KOPT-K1 (cell line): ENCODE measurements at regions not wholly inside any gene's neighbourhood (a gene's known extent, or its start where the extent isn't known, plus 50 kb on each side); places are given as distances from the start of the nearest gene placed in this dataset.
"Not testable (repeated sequence)": the region's sequence is repeated elsewhere in the genome, so short reads cannot be mapped to it uniquely, and the experiment has no call there.

Source experiments
- H3K27ac ChIP-seq: fragments of 200-600 bp; sonication (generic); 2 replicates; pipeline ENCODE4 v1.5.1; 2016; ENCODE audit warnings: antibody characterized with exemption, mild to moderate bottlenecking, low read depth, low read length; ENCODE audit not compliant: poor library complexity, severe bottlenecking
- H3K36me3 ChIP-seq: fragments of 200-600 bp; sonication (generic); 2 replicates; pipeline ENCODE4 v1.5.1; 2017; ENCODE audit warnings: antibody characterized with exemption, mild to moderate bottlenecking, low read length, moderate library complexity; ENCODE audit not compliant: insufficient read depth
- H3K9me3 ChIP-seq: fragments of 200-600 bp; sonication (generic); 2 replicates; pipeline ENCODE4 v1.5.1; 2017; ENCODE audit warnings: antibody characterized with exemption, low read length, mild to moderate bottlenecking; ENCODE audit not compliant: insufficient read depth, poor library complexity, severe bottlenecking

- H3K9me3 ChIP-seq: no peaks in the 10 kb centered on the region
- no peak overlapping the region for H3K27ac ChIP-seq
- no peaks in the 10 kb centered on the region for H3K36me3 ChIP-seq
Observed at GRCh38 chr12:58009405-58010195, 68.2 kb downstream of the ATP23 start.

DNA sequence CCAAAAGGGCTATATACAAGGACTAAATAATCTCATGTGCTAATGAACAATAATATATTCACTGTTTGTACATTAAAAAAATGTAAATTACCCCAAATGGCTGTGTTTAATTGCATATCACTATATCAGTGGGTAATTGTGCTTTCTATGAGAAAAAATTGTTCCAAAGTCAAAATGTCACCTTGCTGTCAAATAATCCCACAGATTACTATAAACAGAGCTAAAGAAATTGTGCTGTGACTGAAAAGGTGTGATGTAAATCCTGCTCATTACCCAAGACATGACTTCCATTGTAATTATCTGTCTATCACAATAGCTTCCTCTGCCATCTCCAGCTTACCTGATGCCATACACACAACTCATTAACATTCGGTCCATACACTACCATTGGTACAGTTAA, 70.3 kb downstream of the ATP23 start:
- no peak overlapping the region for H3K27ac ChIP-seq
- H3K9me3 ChIP-seq: no peaks in the 10 kb centered on the region
- H3K36me3 ChIP-seq: no peaks in the 10 kb centered on the region

- peaks cover 16% of the 10 kb centered on the region for H3K9me3 ChIP-seq
- not testable (repeated sequence) for H3K27ac ChIP-seq, H3K36me3 ChIP-seq
Observed at GRCh38 chr12:58022379-58023020, 81.1 kb downstream of the ATP23 start.

- no peak overlapping the region for H3K27ac ChIP-seq
- peaks cover 25% of the 10 kb centered on the region for H3K9me3 ChIP-seq
- no peaks in the 10 kb centered on the region for H3K36me3 ChIP-seq
Observed at GRCh38 chr12:58025431-58025830, 84.1 kb downstream of the ATP23 start.

- Histone ChIP-seq H3K36me3 (no peaks in the 10 kb centered on the region), H3K9me3 (peaks cover 35% of the 10 kb centered on the region), H3K27ac (no peak overlapping the region)
Observed at GRCh38 chr12:58026426-58026825, 85.1 kb downstream of the ATP23 start.

DNA sequence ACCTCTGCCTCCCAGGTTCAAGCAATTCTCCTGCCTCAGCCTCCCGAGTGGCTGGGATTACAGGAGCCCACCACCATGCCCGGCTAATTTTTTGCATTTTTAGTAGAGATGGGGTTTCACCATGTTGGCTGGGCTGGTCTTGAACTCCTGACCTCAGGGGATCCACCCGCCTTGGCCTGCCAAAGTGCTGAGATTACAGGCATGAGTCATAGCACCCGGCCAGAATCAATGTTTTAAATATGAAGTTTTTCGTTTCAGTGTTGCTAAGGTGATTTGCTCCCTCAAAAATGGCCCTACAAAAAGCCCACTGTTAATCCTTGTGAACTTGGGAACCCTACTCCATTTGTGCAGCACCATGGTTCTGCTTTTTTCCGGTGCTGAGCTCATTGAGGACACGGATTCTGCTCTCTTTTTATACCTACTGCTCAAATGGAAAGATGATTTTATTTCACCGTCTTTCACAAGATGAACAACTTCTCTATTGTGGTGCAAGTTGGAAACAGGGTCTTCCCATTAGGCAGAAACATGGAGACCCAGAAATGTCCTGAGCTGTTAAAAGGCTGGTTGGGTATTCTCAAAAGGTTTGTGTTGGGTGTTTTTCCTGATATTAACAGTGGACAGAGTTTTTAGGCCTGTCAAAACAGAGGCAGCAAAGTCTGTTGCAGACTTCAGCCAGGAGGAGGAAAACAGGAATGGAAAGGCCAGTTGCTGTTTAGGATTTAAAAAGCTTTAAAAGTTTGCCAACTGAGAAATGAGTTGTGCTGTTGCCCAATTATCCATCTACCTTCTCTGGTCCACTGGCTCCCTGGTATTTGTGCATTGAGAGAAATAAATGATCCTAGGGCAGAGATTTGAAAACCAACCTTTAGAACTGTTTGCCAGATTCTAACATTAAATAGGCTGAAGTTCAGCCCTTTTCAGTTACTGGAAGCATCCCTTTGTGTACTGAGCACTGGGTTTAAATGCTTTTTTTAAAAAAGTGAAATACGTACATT, 85.8 kb downstream of the ATP23 start:
- H3K27ac ChIP-seq: no peak overlapping the region
- no peaks in the 10 kb centered on the region for H3K36me3 ChIP-seq
- H3K9me3 ChIP-seq: peaks cover 39% of the 10 kb centered on the region

GRCh38 chr12:58028294-58028693, 86.9 kb downstream of the ATP23 start:
- peaks cover 43% of the 10 kb centered on the region for H3K9me3 ChIP-seq
- H3K27ac ChIP-seq: no peak overlapping the region
- no peaks in the 10 kb centered on the region for H3K36me3 ChIP-seq

DNA sequence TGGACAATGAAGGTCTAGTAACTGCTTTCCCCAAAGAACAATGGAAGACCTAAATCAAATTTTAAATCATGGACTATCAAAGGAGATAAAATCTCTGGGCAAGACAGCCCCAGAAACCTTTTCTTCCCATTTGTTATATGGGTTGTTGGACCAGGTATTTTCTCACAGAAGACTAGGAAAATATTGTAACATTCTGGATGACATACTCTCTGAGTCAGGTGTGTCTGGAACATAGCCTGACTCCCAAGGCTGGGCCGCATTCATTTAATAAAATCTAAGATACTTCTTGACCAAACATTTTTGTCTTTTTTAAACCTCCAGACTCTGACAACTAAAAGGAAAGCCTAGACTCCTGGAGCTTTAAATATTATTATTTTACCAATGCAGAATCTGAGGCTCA, 87.9 kb downstream of the ATP23 start:
- Histone ChIP-seq H3K9me3 (peaks cover 46% of the 10 kb centered on the region), H3K36me3 (no peaks in the 10 kb centered on the region), H3K27ac (no peak overlapping the region)

DNA sequence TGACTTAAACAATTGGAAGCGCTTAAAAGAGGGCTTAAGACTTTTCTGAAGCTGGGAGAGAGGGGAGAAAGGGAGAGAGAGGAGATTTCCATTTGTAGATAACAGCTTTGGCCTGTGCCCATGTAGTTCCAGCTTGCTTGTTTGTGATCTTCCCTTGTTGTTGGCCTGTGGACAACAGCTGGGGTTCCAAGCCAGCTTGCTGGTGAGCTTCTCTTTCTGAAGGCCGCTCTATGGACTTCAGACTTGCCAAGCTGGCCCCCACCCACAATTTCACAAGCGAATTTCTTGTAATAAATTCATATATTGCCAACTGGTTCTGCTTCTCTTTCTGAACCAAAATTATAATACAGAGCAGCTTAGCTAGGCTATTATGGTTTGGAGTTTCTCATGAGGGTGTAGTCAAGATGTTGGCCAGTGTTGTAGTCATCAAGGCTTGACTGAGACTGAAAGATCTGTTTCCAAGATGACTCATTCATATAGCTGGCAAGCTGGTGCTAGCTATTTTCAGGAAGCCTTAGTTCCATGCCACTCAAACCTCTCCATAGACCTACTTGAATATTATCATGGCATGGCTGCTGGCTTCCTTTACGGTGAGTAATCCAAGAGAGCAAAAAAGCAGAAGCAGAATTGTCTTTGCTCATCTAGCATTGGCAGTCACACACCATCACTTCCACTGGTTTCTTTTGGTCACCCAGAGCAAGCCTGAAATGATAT, 89.4 kb downstream of the ATP23 start:
- H3K27ac ChIP-seq: no peak overlapping the region
- no peaks in the 10 kb centered on the region for H3K36me3 ChIP-seq
- peaks cover 46% of the 10 kb centered on the region for H3K9me3 ChIP-seq

- no peak overlapping the region for H3K27ac ChIP-seq
- H3K36me3 ChIP-seq: no peaks in the 10 kb centered on the region
- H3K9me3 ChIP-seq: peaks cover 56% of the 10 kb centered on the region
Observed at GRCh38 chr12:58032156-58032555, 90.8 kb downstream of the ATP23 start.

DNA sequence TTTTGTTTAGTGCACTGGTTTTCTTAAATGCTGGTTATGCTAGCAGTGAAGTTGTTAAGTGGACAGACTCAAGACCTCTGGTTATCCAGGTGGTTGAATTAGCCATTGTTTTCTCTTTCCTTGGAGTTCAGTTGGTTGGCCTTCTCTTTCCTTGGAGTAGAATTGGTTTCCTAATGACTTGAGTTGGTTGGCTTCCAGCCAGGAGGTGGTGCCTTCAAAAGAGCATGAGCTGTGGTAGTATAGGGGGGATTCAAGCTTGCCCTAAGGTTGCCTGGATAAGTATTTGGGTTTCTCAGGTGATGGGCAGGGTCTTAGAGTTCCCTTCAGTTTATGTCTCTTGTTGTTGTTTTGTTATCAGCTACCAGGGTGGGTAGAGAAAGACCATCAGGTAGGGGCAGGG, 92.5 kb downstream of the ATP23 start:
- H3K27ac ChIP-seq: no peak overlapping the region

DNA sequence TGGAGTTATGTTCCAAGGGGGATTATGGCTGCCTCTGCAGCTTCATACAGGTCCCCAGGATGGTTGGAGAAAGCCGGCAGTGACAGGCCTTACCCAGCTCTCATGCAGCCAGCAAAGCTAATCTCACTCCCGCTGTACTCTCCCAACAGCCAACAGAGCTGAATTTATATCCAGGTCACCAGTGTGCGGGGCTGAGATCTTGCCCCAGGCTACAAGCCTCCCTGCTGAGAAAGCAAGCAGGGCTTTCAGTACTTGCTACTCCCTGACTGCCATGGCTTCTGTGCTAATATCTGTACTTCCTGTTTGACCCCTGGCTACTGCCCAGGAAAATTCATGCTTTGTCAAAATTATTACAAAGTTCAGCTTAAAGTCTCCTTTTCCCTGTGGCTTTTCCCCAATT, 92.9 kb downstream of the ATP23 start:
- Histone ChIP-seq H3K36me3 (no peaks in the 10 kb centered on the region), H3K27ac (no peak overlapping the region), H3K9me3 (peaks cover 63% of the 10 kb centered on the region)

More for the DNA sequence above, 92.5 kb downstream of the ATP23 start:
- peaks cover 63% of the 10 kb centered on the region for H3K9me3 ChIP-seq
- H3K36me3 ChIP-seq: no peaks in the 10 kb centered on the region

- H3K27ac ChIP-seq: no peak overlapping the region
- no peaks in the 10 kb centered on the region for H3K36me3 ChIP-seq
- H3K9me3 ChIP-seq: peaks cover 62% of the 10 kb centered on the region
Observed at GRCh38 chr12:58034712-58035111, 93.3 kb downstream of the ATP23 start.

DNA sequence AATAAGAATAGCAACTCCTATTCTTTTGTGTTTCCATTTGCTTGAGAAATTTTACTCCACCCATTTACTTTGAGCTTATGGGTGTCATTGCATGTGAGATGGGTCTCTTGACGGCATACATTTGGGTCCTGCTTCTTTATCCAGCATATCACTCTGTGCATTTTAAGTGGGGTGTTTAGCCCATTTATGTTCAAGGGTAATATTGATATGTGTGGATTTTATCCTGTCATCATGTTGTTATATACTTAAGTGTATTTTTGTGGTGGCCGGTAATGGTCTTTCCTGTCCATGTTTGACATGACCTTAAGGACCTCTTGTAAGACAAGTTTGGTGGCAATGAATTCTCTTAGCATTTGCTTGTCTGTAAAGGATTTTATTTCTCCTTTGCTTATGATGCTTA, 100.1 kb downstream of the ATP23 start:
- Histone ChIP-seq H3K9me3 (peaks cover 15% of the 10 kb centered on the region), H3K27ac (no peak overlapping the region), H3K36me3 (no peaks in the 10 kb centered on the region)
